DND-41 (cell line): ENCODE measurements at regions not wholly inside any gene's neighbourhood (a gene's known extent, or its start where the extent isn't known, plus 50 kb on each side); places are given as distances from the start of the nearest gene placed in this dataset.

Experiments
- CTCF ChIP-seq: IDR thresholded peaks from 2 replicates; pipeline ENCODE4 v1.5.1; 2012; ENCODE audit warnings: borderline replicate concordance, low read length, moderate library complexity, mild to moderate bottlenecking; ENCODE audit not compliant: poor library complexity, severe bottlenecking; ENCODE audit errors: extremely low read depth
- EZH2 ChIP-seq: IDR thresholded peaks from 3 replicates; pipeline ENCODE4 v1.6.1; 2012; ENCODE audit warnings: borderline replicate concordance, low read depth, mild to moderate bottlenecking, moderate library complexity, low read length, inconsistent platforms; ENCODE audit not compliant: severe bottlenecking

GRCh38 chr11:111049131-111049530, 196.4 kb upstream of the POU2AF2 start:
- no peak for TF ChIP-seq EZH2
- TF ChIP-seq CTCF = no peak
